ENCODE measurements at regions not wholly inside any gene's neighbourhood (a gene's known extent, or its start where the extent isn't known, plus 50 kb on each side); places are given as distances from the start of the nearest gene placed in this dataset.
"Not testable (repeated sequence)": the region's sequence is repeated elsewhere in the genome, so short reads cannot be mapped to it uniquely, and the experiment has no call there.

GRCh38 chr18:60910534-60910933, 422.7 kb upstream of the CDH20 start:
- Histone ChIP-seq H3K4me1 (ENCODE audit: control insufficient read depth, insufficient read depth, low read length) (no peaks in the 10 kb centered on the region), H3K9me3 (ENCODE audit: control insufficient read depth, insufficient read depth, low read length) (no peaks in the 10 kb centered on the region), H3K36me3 (ENCODE audit: control insufficient read depth, insufficient read depth, low read length) (no peaks in the 10 kb centered on the region), H3K27ac (ENCODE audit: low read length) (no peak overlapping the region), H3K27me3 (ENCODE audit: control insufficient read depth, insufficient read depth, low read length) (no peaks in the 10 kb centered on the region), H3K4me3 (ENCODE audit: low read length) (no peak overlapping the region)
- ATAC-seq (no peak), DNase-seq (no peak)
- TF ChIP-seq CTCF (IDR thresholded peaks at IDR 0.05) = no peak
- H3K27me3 Mint-ChIP-seq (ENCODE audit: low read depth in 2 of 2) = no peaks in the 10 kb centered on the region
- H3K27ac Mint-ChIP-seq = no peak overlapping the region
- peaks cover 14% of the 10 kb centered on the region for H3K36me3 Mint-ChIP-seq
- no peaks in the 10 kb centered on the region for H3K4me1 Mint-ChIP-seq
- intact Hi-C loops (cut with micrococcal nuclease) = no loop called here
- H3K9me3 Mint-ChIP-seq = peaks cover 19 to 26% of the 10 kb centered on the region in 2 donors
- H3K4me3 Mint-ChIP-seq = no peak overlapping the region

- Mint-ChIP-seq H3K27ac (no peak overlapping the region), H3K4me1 (no peaks in the 10 kb centered on the region), H3K27me3 (ENCODE audit: low read depth in 2 of 2) (no peaks in the 10 kb centered on the region), H3K9me3 (peaks cover 18 to 20% of the 10 kb centered on the region in 2 donors), H3K4me3 (no peak overlapping the region), H3K36me3 (peaks cover 6% of the 10 kb centered on the region)
- TF ChIP-seq CTCF (IDR thresholded peaks at IDR 0.05) = no peak
- no peaks in the 10 kb centered on the region for H3K27me3 ChIP-seq (ENCODE audit: control insufficient read depth, insufficient read depth, low read length)
- no peaks in the 10 kb centered on the region for H3K9me3 ChIP-seq (ENCODE audit: control insufficient read depth, insufficient read depth, low read length)
- H3K4me1 ChIP-seq (ENCODE audit: control insufficient read depth, insufficient read depth, low read length) = no peaks in the 10 kb centered on the region
- DNase-seq = no peak
- H3K4me3 ChIP-seq (ENCODE audit: low read length) = no peak overlapping the region
- no peak for ATAC-seq
- WGBS (ENCODE audit: insufficient coverage) = 93% methylated on average over 2 of the region's 2 CpGs
- no peak overlapping the region for H3K27ac ChIP-seq (ENCODE audit: low read length)
- H3K36me3 ChIP-seq (ENCODE audit: control insufficient read depth, insufficient read depth, low read length) = no peaks in the 10 kb centered on the region
- intact Hi-C loops (cut with micrococcal nuclease) = no loop called here
Measured at GRCh38 chr18:60911504-60911903, 421.7 kb upstream of the CDH20 start.

GRCh38 chr18:60915160-60915559, 418.1 kb upstream of the CDH20 start:
- DNase-seq = no peak
- WGBS (ENCODE audit: insufficient coverage) = 100% methylated on average over 1 of the region's 2 CpGs
- H3K27ac ChIP-seq (ENCODE audit: low read length) = no peak overlapping the region
- H3K27ac Mint-ChIP-seq = no peak overlapping the region
- H3K27me3 ChIP-seq (ENCODE audit: control insufficient read depth, insufficient read depth, low read length) = no peaks in the 10 kb centered on the region
- peaks cover 15 to 16% of the 10 kb centered on the region in 2 donors for H3K9me3 Mint-ChIP-seq
- H3K4me1 ChIP-seq (ENCODE audit: control insufficient read depth, insufficient read depth, low read length) = no peaks in the 10 kb centered on the region
- H3K4me3 ChIP-seq (ENCODE audit: low read length) = no peak overlapping the region
- no peaks in the 10 kb centered on the region for H3K27me3 Mint-ChIP-seq (ENCODE audit: low read depth in 2 of 2)
- H3K4me3 Mint-ChIP-seq = no peak overlapping the region
- no peaks in the 10 kb centered on the region for H3K36me3 Mint-ChIP-seq
- ATAC-seq = no peak
- no peaks in the 10 kb centered on the region for H3K9me3 ChIP-seq (ENCODE audit: control insufficient read depth, insufficient read depth, low read length)
- H3K36me3 ChIP-seq (ENCODE audit: control insufficient read depth, insufficient read depth, low read length) = no peaks in the 10 kb centered on the region
- intact Hi-C loops (cut with micrococcal nuclease) = no loop called here
- H3K4me1 Mint-ChIP-seq = no peaks in the 10 kb centered on the region
- TF ChIP-seq CTCF (IDR thresholded peaks at IDR 0.05) = no peak

GRCh38 chr18:60918862-60919261, 414.4 kb upstream of the CDH20 start:
- H3K9me3 Mint-ChIP-seq; intact Hi-C loops (cut with micrococcal nuclease); ATAC-seq; H3K4me3 ChIP-seq (ENCODE audit: low read length); H3K27ac ChIP-seq (ENCODE audit: low read length); H3K4me1 Mint-ChIP-seq; H3K4me3 Mint-ChIP-seq; H3K27ac Mint-ChIP-seq; H3K36me3 Mint-ChIP-seq; H3K36me3 ChIP-seq (ENCODE audit: control insufficient read depth, insufficient read depth, low read length); H3K4me1 ChIP-seq (ENCODE audit: control insufficient read depth, insufficient read depth, low read length); H3K27me3 Mint-ChIP-seq (ENCODE audit: low read depth in 2 of 2); H3K27me3 ChIP-seq (ENCODE audit: control insufficient read depth, insufficient read depth, low read length); DNase-seq; H3K9me3 ChIP-seq (ENCODE audit: control insufficient read depth, insufficient read depth, low read length): not testable (repeated sequence)
- WGBS (ENCODE audit: insufficient coverage) = 91% methylated on average over 2 of the region's 4 CpGs
